ENCODE measurements at regions not wholly inside any gene's neighbourhood (a gene's known extent, or its start where the extent isn't known, plus 50 kb on each side); places are given as distances from the start of the nearest gene placed in this dataset.
"Not testable (repeated sequence)": the region's sequence is repeated elsewhere in the genome, so short reads cannot be mapped to it uniquely, and the experiment has no call there.

GRCh38 chr11:80307676-80308075 is 866.8 kb upstream of the TENM4 start:
- Histone ChIP-seq H3K4me1 (ENCODE audit: insufficient read depth, low read length) (no peaks in the 10 kb centered on the region), H3K27me3 (ENCODE audit: control insufficient read depth in 1 of 2, insufficient read depth in 2 of 2, low read length in 2 of 2) (no peaks in the 10 kb centered on the region), H3K4me3 (ENCODE audit: low read depth in 1 of 2, low read length in 2 of 2) (no peak overlapping the region), H3K9ac (ENCODE audit: low read length) (no peak overlapping the region), H3K9me3 (ENCODE audit: low read length) (no peaks in the 10 kb centered on the region), H3K36me3 (ENCODE audit: insufficient read depth, low read length) (no peaks in the 10 kb centered on the region), H3K27ac (ENCODE audit: low read depth, low read length) (no peak overlapping the region)

- Histone ChIP-seq H3K9ac (ENCODE audit: low read length) (no peak overlapping the region), H3K4me3 (ENCODE audit: low read depth in 1 of 2, low read length in 2 of 2) (no peak overlapping the region), H3K9me3 (ENCODE audit: low read length) (no peaks in the 10 kb centered on the region), H3K27me3 (ENCODE audit: control insufficient read depth in 1 of 2, insufficient read depth in 2 of 2, low read length in 2 of 2) (no peaks in the 10 kb centered on the region), H3K4me1 (ENCODE audit: insufficient read depth, low read length) (no peaks in the 10 kb centered on the region), H3K27ac (ENCODE audit: low read depth, low read length) (no peak overlapping the region), H3K36me3 (ENCODE audit: insufficient read depth, low read length) (no peaks in the 10 kb centered on the region)
These were observed 857.2 kb upstream of the TENM4 start for GRCh38 chr11:80297858-80298632.

GRCh38 chr11:80293293-80293692 is 852.5 kb upstream of the TENM4 start:
- Histone ChIP-seq H3K9me3 (ENCODE audit: low read length) (no peaks in the 10 kb centered on the region), H3K4me3 (ENCODE audit: low read depth in 1 of 2, low read length in 2 of 2) (no peak overlapping the region), H3K36me3 (ENCODE audit: insufficient read depth, low read length) (no peaks in the 10 kb centered on the region), H3K27me3 (ENCODE audit: control insufficient read depth in 1 of 2, insufficient read depth in 2 of 2, low read length in 2 of 2) (no peaks in the 10 kb centered on the region), H3K27ac (ENCODE audit: low read depth, low read length) (no peak overlapping the region), H3K9ac (ENCODE audit: low read length) (no peak overlapping the region), H3K4me1 (ENCODE audit: insufficient read depth, low read length) (no peaks in the 10 kb centered on the region)

GRCh38 chr11:80284946-80285785 is 844.3 kb upstream of the TENM4 start:
- Histone ChIP-seq H3K4me1 (ENCODE audit: insufficient read depth, low read length) (no peaks in the 10 kb centered on the region), H3K9ac (ENCODE audit: low read length) (no peak overlapping the region), H3K9me3 (ENCODE audit: low read length) (no peaks in the 10 kb centered on the region), H3K4me3 (ENCODE audit: low read depth in 1 of 2, low read length in 2 of 2) (no peak overlapping the region), H3K27me3 (ENCODE audit: control insufficient read depth in 1 of 2, insufficient read depth in 2 of 2, low read length in 2 of 2) (no peaks in the 10 kb centered on the region), H3K36me3 (ENCODE audit: insufficient read depth, low read length) (no peaks in the 10 kb centered on the region), H3K27ac (ENCODE audit: low read depth, low read length) (no peak overlapping the region)

- H3K27ac ChIP-seq (ENCODE audit: low read depth, low read length): no peak overlapping the region
- H3K27me3 ChIP-seq (ENCODE audit: control insufficient read depth in 1 of 2, insufficient read depth in 2 of 2, low read length in 2 of 2): no peaks in the 10 kb centered on the region
- no peaks in the 10 kb centered on the region for H3K36me3 ChIP-seq (ENCODE audit: insufficient read depth, low read length)
- no peaks in the 10 kb centered on the region for H3K9me3 ChIP-seq (ENCODE audit: low read length)
- no peak overlapping the region for H3K9ac ChIP-seq (ENCODE audit: low read length)
- no peak overlapping the region for H3K4me3 ChIP-seq (ENCODE audit: low read depth in 1 of 2, low read length in 2 of 2)
- no peaks in the 10 kb centered on the region for H3K4me1 ChIP-seq (ENCODE audit: insufficient read depth, low read length)
These were observed 841.8 kb upstream of the TENM4 start for GRCh38 chr11:80282643-80283042.

GRCh38 chr11:80281194-80281593 is 840.4 kb upstream of the TENM4 start:
- H3K27me3 ChIP-seq (ENCODE audit: control insufficient read depth in 1 of 2, insufficient read depth in 2 of 2, low read length in 2 of 2): no peaks in the 10 kb centered on the region
- no peak overlapping the region for H3K27ac ChIP-seq (ENCODE audit: low read depth, low read length)
- no peaks in the 10 kb centered on the region for H3K36me3 ChIP-seq (ENCODE audit: insufficient read depth, low read length)
- H3K4me3 ChIP-seq (ENCODE audit: low read depth in 1 of 2, low read length in 2 of 2): no peak overlapping the region
- no peaks in the 10 kb centered on the region for H3K4me1 ChIP-seq (ENCODE audit: insufficient read depth, low read length)
- H3K9me3 ChIP-seq (ENCODE audit: low read length): no peaks in the 10 kb centered on the region
- H3K9ac ChIP-seq (ENCODE audit: low read length): no peak overlapping the region

- H3K4me3 ChIP-seq (ENCODE audit: low read depth in 1 of 2, low read length in 2 of 2): no peak overlapping the region
- no peaks in the 10 kb centered on the region for H3K36me3 ChIP-seq (ENCODE audit: insufficient read depth, low read length)
- H3K4me1 ChIP-seq (ENCODE audit: insufficient read depth, low read length): no peaks in the 10 kb centered on the region
- no peaks in the 10 kb centered on the region for H3K9me3 ChIP-seq (ENCODE audit: low read length)
- no peak overlapping the region for H3K9ac ChIP-seq (ENCODE audit: low read length)
- no peak overlapping the region for H3K27ac ChIP-seq (ENCODE audit: low read depth, low read length)
- no peaks in the 10 kb centered on the region for H3K27me3 ChIP-seq (ENCODE audit: control insufficient read depth in 1 of 2, insufficient read depth in 2 of 2, low read length in 2 of 2)
These were observed 839.9 kb upstream of the TENM4 start for GRCh38 chr11:80280737-80281136.

GRCh38 chr11:80261776-80262175 is 820.9 kb upstream of the TENM4 start:
- H3K27me3 ChIP-seq (ENCODE audit: control insufficient read depth in 1 of 2, insufficient read depth in 2 of 2, low read length in 2 of 2): no peaks in the 10 kb centered on the region
- H3K9me3 ChIP-seq (ENCODE audit: low read length): no peaks in the 10 kb centered on the region
- no peak overlapping the region for H3K9ac ChIP-seq (ENCODE audit: low read length)
- no peaks in the 10 kb centered on the region for H3K4me1 ChIP-seq (ENCODE audit: insufficient read depth, low read length)
- H3K4me3 ChIP-seq (ENCODE audit: low read depth in 1 of 2, low read length in 2 of 2): no peak overlapping the region
- no peak overlapping the region for H3K27ac ChIP-seq (ENCODE audit: low read depth, low read length)
- H3K36me3 ChIP-seq (ENCODE audit: insufficient read depth, low read length): no peaks in the 10 kb centered on the region

- H3K4me3 ChIP-seq (ENCODE audit: low read depth in 1 of 2, low read length in 2 of 2); H3K36me3 ChIP-seq (ENCODE audit: insufficient read depth, low read length); H3K9me3 ChIP-seq (ENCODE audit: low read length); H3K27ac ChIP-seq (ENCODE audit: low read depth, low read length); H3K9ac ChIP-seq (ENCODE audit: low read length); H3K4me1 ChIP-seq (ENCODE audit: insufficient read depth, low read length); H3K27me3 ChIP-seq (ENCODE audit: control insufficient read depth in 1 of 2, insufficient read depth in 2 of 2, low read length in 2 of 2): not testable (repeated sequence)
These were observed 816.6 kb upstream of the TENM4 start for GRCh38 chr11:80257319-80258015.

- Histone ChIP-seq H3K4me1 (ENCODE audit: insufficient read depth, low read length) (no peaks in the 10 kb centered on the region), H3K36me3 (ENCODE audit: insufficient read depth, low read length) (no peaks in the 10 kb centered on the region), H3K27me3 (ENCODE audit: control insufficient read depth in 1 of 2, insufficient read depth in 2 of 2, low read length in 2 of 2) (no peaks in the 10 kb centered on the region), H3K4me3 (ENCODE audit: low read depth in 1 of 2, low read length in 2 of 2) (no peak overlapping the region), H3K9me3 (ENCODE audit: low read length) (no peaks in the 10 kb centered on the region), H3K27ac (ENCODE audit: low read depth, low read length) (no peak overlapping the region), H3K9ac (ENCODE audit: low read length) (no peak overlapping the region)
These were observed 814.2 kb upstream of the TENM4 start for GRCh38 chr11:80255021-80255420.

- Histone ChIP-seq H3K4me3 (ENCODE audit: low read depth in 1 of 2, low read length in 2 of 2) (no peak overlapping the region), H3K27ac (ENCODE audit: low read depth, low read length) (no peak overlapping the region), H3K36me3 (ENCODE audit: insufficient read depth, low read length) (no peaks in the 10 kb centered on the region), H3K9me3 (ENCODE audit: low read length) (no peaks in the 10 kb centered on the region), H3K27me3 (ENCODE audit: control insufficient read depth in 1 of 2, insufficient read depth in 2 of 2, low read length in 2 of 2) (no peaks in the 10 kb centered on the region), H3K9ac (ENCODE audit: low read length) (no peak overlapping the region), H3K4me1 (ENCODE audit: insufficient read depth, low read length) (no peaks in the 10 kb centered on the region)
These were observed 800.9 kb upstream of the TENM4 start for GRCh38 chr11:80241766-80242165.

Measured in muscle layer of colon (tissue), 2 donors.